ENCODE measurements at regions not wholly inside any gene's neighbourhood (a gene's known extent, or its start where the extent isn't known, plus 50 kb on each side); places are given as distances from the start of the nearest gene placed in this dataset.

GRCh38 chr1:14435368-14436023 lies 163.0 kb upstream of the KAZN start:
- DNase-seq, result no peak
- Histone ChIP-seq H3K27me3 (ENCODE audit: control insufficient read depth, insufficient read depth, low read length) (peaks cover 5% of the 10 kb centered on the region), H3K4me1 (ENCODE audit: control insufficient read depth, insufficient read depth, low read length) (no peaks in the 10 kb centered on the region), H3K4me3 (ENCODE audit: low read length) (no peak overlapping the region), H3K27ac (ENCODE audit: low read length) (no peak overlapping the region), H3K9me3 (replicated peaks; ENCODE audit: control insufficient read depth, low read depth, low read length) (no peaks in the 10 kb centered on the region), H3K36me3 (ENCODE audit: control insufficient read depth, insufficient read depth, low read length) (no peaks in the 10 kb centered on the region)
- WGBS (ENCODE audit: insufficient coverage), result 88% methylated on average over 13 of the region's 14 CpGs

- H3K36me3 ChIP-seq (ENCODE audit: control insufficient read depth, insufficient read depth, low read length), result no peaks in the 10 kb centered on the region
- peaks cover 5% of the 10 kb centered on the region for H3K27me3 ChIP-seq (ENCODE audit: control insufficient read depth, insufficient read depth, low read length)
- 48% methylated on average over 10 of the region's 13 CpGs for WGBS (ENCODE audit: insufficient coverage)
- H3K4me1 ChIP-seq (ENCODE audit: control insufficient read depth, insufficient read depth, low read length), result peaks cover 3% of the 10 kb centered on the region
- H3K27ac ChIP-seq (ENCODE audit: low read length), result no peak overlapping the region
- DNase-seq, result no peak
- H3K4me3 ChIP-seq (ENCODE audit: low read length), result no peak overlapping the region
- H3K9me3 ChIP-seq (replicated peaks; ENCODE audit: control insufficient read depth, low read depth, low read length), result no peaks in the 10 kb centered on the region
Measured at GRCh38 chr1:14437417-14437918, 161.0 kb upstream of the KAZN start.

- Histone ChIP-seq H3K27ac (ENCODE audit: low read length) (no peak overlapping the region), H3K9me3 (replicated peaks; ENCODE audit: control insufficient read depth, low read depth, low read length) (no peaks in the 10 kb centered on the region), H3K4me3 (ENCODE audit: low read length) (no peak overlapping the region), H3K36me3 (ENCODE audit: control insufficient read depth, insufficient read depth, low read length) (no peaks in the 10 kb centered on the region), H3K4me1 (ENCODE audit: control insufficient read depth, insufficient read depth, low read length) (peaks cover 3% of the 10 kb centered on the region), H3K27me3 (ENCODE audit: control insufficient read depth, insufficient read depth, low read length) (peaks cover 5% of the 10 kb centered on the region)
- DNase-seq, result no peak
- 86% methylated on average over 4 of the region's 6 CpGs for WGBS (ENCODE audit: insufficient coverage)
Measured at GRCh38 chr1:14438127-14438769, 160.2 kb upstream of the KAZN start.

- Histone ChIP-seq H3K9me3 (replicated peaks; ENCODE audit: control insufficient read depth, low read depth, low read length) (no peaks in the 10 kb centered on the region), H3K4me1 (ENCODE audit: control insufficient read depth, insufficient read depth, low read length) (peaks cover 3% of the 10 kb centered on the region), H3K27me3 (ENCODE audit: control insufficient read depth, insufficient read depth, low read length) (peaks cover 5% of the 10 kb centered on the region), H3K36me3 (ENCODE audit: control insufficient read depth, insufficient read depth, low read length) (no peaks in the 10 kb centered on the region), H3K4me3 (ENCODE audit: low read length) (no peak overlapping the region), H3K27ac (ENCODE audit: low read length) (no peak overlapping the region)
- 67% methylated on average over 1 of the region's 1 CpG for WGBS (ENCODE audit: insufficient coverage)
- DNase-seq, result no peak
Measured at GRCh38 chr1:14439015-14439414, 159.5 kb upstream of the KAZN start.

- no peak overlapping the region for H3K4me3 ChIP-seq (ENCODE audit: low read length)
- H3K27ac ChIP-seq (ENCODE audit: low read length), result no peak overlapping the region
- H3K9me3 ChIP-seq (replicated peaks; ENCODE audit: control insufficient read depth, low read depth, low read length), result no peaks in the 10 kb centered on the region
- no peak for DNase-seq
- WGBS (ENCODE audit: insufficient coverage), result 99% methylated on average over 8 of the region's 9 CpGs
- peaks cover 5% of the 10 kb centered on the region for H3K27me3 ChIP-seq (ENCODE audit: control insufficient read depth, insufficient read depth, low read length)
- peaks cover 3% of the 10 kb centered on the region for H3K4me1 ChIP-seq (ENCODE audit: control insufficient read depth, insufficient read depth, low read length)
- H3K36me3 ChIP-seq (ENCODE audit: control insufficient read depth, insufficient read depth, low read length), result no peaks in the 10 kb centered on the region
Measured at GRCh38 chr1:14440166-14440565, 158.3 kb upstream of the KAZN start.

GRCh38 chr1:14440731-14441130 lies 157.8 kb upstream of the KAZN start:
- H3K4me1 ChIP-seq (ENCODE audit: control insufficient read depth, insufficient read depth, low read length), result peaks cover 3% of the 10 kb centered on the region
- DNase-seq, result no peak
- H3K27ac ChIP-seq (ENCODE audit: low read length), result no peak overlapping the region
- WGBS (ENCODE audit: insufficient coverage), result 87% methylated on average over 4 of the region's 4 CpGs
- peaks cover 5% of the 10 kb centered on the region for H3K27me3 ChIP-seq (ENCODE audit: control insufficient read depth, insufficient read depth, low read length)
- no peak overlapping the region for H3K4me3 ChIP-seq (ENCODE audit: low read length)
- H3K9me3 ChIP-seq (replicated peaks; ENCODE audit: control insufficient read depth, low read depth, low read length), result no peaks in the 10 kb centered on the region
- H3K36me3 ChIP-seq (ENCODE audit: control insufficient read depth, insufficient read depth, low read length), result no peaks in the 10 kb centered on the region

GRCh38 chr1:14441302-14441741 lies 157.2 kb upstream of the KAZN start:
- no peaks in the 10 kb centered on the region for H3K36me3 ChIP-seq (ENCODE audit: control insufficient read depth, insufficient read depth, low read length)
- H3K4me3 ChIP-seq (ENCODE audit: low read length), result no peak overlapping the region
- H3K4me1 ChIP-seq (ENCODE audit: control insufficient read depth, insufficient read depth, low read length), result peaks cover 3% of the 10 kb centered on the region
- H3K9me3 ChIP-seq (replicated peaks; ENCODE audit: control insufficient read depth, low read depth, low read length), result no peaks in the 10 kb centered on the region
- H3K27me3 ChIP-seq (ENCODE audit: control insufficient read depth, insufficient read depth, low read length), result peaks cover 5% of the 10 kb centered on the region
- peak; percentile 28 for DNase-seq
- WGBS (ENCODE audit: insufficient coverage), result 49% methylated on average over 6 of the region's 6 CpGs
- no peak overlapping the region for H3K27ac ChIP-seq (ENCODE audit: low read length)

- peaks cover 3% of the 10 kb centered on the region for H3K27me3 ChIP-seq (ENCODE audit: control insufficient read depth, insufficient read depth, low read length)
Measured at GRCh38 chr1:14442669-14443068, 155.8 kb upstream of the KAZN start.

GRCh38 chr1:14443164-14443787 lies 155.2 kb upstream of the KAZN start:
- H3K9me3 ChIP-seq (replicated peaks; ENCODE audit: control insufficient read depth, low read depth, low read length), result no peaks in the 10 kb centered on the region
- no peak overlapping the region for H3K27ac ChIP-seq (ENCODE audit: low read length)
- H3K4me1 ChIP-seq (ENCODE audit: control insufficient read depth, insufficient read depth, low read length), result peaks cover 3% of the 10 kb centered on the region
- no peak overlapping the region for H3K4me3 ChIP-seq (ENCODE audit: low read length)
- H3K27me3 ChIP-seq (ENCODE audit: control insufficient read depth, insufficient read depth, low read length), result peaks cover 1% of the 10 kb centered on the region
- H3K36me3 ChIP-seq (ENCODE audit: control insufficient read depth, insufficient read depth, low read length), result no peaks in the 10 kb centered on the region
- WGBS (ENCODE audit: insufficient coverage), result 47% methylated on average over 2 of the region's 4 CpGs
- DNase-seq, result no peak

More at GRCh38 chr1:14442669-14443068, 155.8 kb upstream of the KAZN start:
- H3K4me1 ChIP-seq (ENCODE audit: control insufficient read depth, insufficient read depth, low read length), result peaks cover 3% of the 10 kb centered on the region
- H3K27ac ChIP-seq (ENCODE audit: low read length), result no peak overlapping the region
- 88% methylated on average over 4 of the region's 4 CpGs for WGBS (ENCODE audit: insufficient coverage)
- DNase-seq, result no peak
- no peaks in the 10 kb centered on the region for H3K9me3 ChIP-seq (replicated peaks; ENCODE audit: control insufficient read depth, low read depth, low read length)
- no peak overlapping the region for H3K4me3 ChIP-seq (ENCODE audit: low read length)
- no peaks in the 10 kb centered on the region for H3K36me3 ChIP-seq (ENCODE audit: control insufficient read depth, insufficient read depth, low read length)

GRCh38 chr1:14451217-14451616 lies 147.3 kb upstream of the KAZN start:
- no peak overlapping the region for H3K4me3 ChIP-seq (ENCODE audit: low read length)
- no peaks in the 10 kb centered on the region for H3K4me1 ChIP-seq (ENCODE audit: control insufficient read depth, insufficient read depth, low read length)
- DNase-seq, result no peak
- H3K36me3 ChIP-seq (ENCODE audit: control insufficient read depth, insufficient read depth, low read length), result no peaks in the 10 kb centered on the region
- no CpG with 5 or more reads among the region's 2 CpGs for WGBS (ENCODE audit: insufficient coverage)
- H3K27me3 ChIP-seq (ENCODE audit: control insufficient read depth, insufficient read depth, low read length), result no peaks in the 10 kb centered on the region
- no peak overlapping the region for H3K27ac ChIP-seq (ENCODE audit: low read length)
- no peaks in the 10 kb centered on the region for H3K9me3 ChIP-seq (replicated peaks; ENCODE audit: control insufficient read depth, low read depth, low read length)

Data from muscle of leg (tissue), 3 donors.